MCF 10A (cell line): ENCODE measurements at regions not wholly inside any gene's neighbourhood (a gene's known extent, or its start where the extent isn't known, plus 50 kb on each side); places are given as distances from the start of the nearest gene placed in this dataset.

Source experiments
- BruUV-seq: library from RNA; stranded (reverse); fragments of 400-500 nt; replicated peaks from 2 replicates; lab custom pipeline; 2021; lab: Mats Ljungman, UMichigan
- CTCF ChIA-PET: fragments of 300-600 bp; sonication (Branson Sonifier 250); formaldehyde crosslinking; extraction: SDS; loops from one replicate; lab custom pipeline; 2021; ENCODE audit warnings: antibody characterized with exemption, inconsistent platforms; lab: Yijun Ruan, JAX
- POLR2A ChIA-PET: fragments of 300-600, 350-650 bp; sonication (Branson Sonifier 250); formaldehyde crosslinking; extraction: SDS; loops from one replicate; lab custom pipeline; 2020; ENCODE audit warnings: antibody characterized with exemption, inconsistent platforms; lab: Yijun Ruan, JAX
- DNase-seq: peaks from one replicate; pipeline ENCODE4 v3.0.0-alpha.2; 2018; ENCODE audit not compliant: unreplicated experiment
- H3K27ac Mint-ChIP-seq: one replicate; pipeline ENCODE4 v1.8.0; 2022; ENCODE audit warnings: mild to moderate bottlenecking, low read depth, mixed read lengths; ENCODE audit not compliant: unreplicated experiment
- H3K27me3 Mint-ChIP-seq: one replicate; pipeline ENCODE4 v1.8.0; 2022; ENCODE audit warnings: mixed read lengths; ENCODE audit not compliant: insufficient read depth, unreplicated experiment
- H3K36me3 Mint-ChIP-seq: one replicate; pipeline ENCODE4 v1.8.0; 2022; ENCODE audit warnings: mild to moderate bottlenecking, moderate library complexity, mixed read lengths; ENCODE audit not compliant: insufficient read depth, unreplicated experiment
- H3K4me1 Mint-ChIP-seq: one replicate; pipeline ENCODE4 v1.8.0; 2022; ENCODE audit warnings: mixed read lengths; ENCODE audit not compliant: insufficient read depth, unreplicated experiment
- H3K4me3 Mint-ChIP-seq: one replicate; pipeline ENCODE4 v1.8.0; 2022; ENCODE audit warnings: mild to moderate bottlenecking, moderate library complexity, mixed read lengths; ENCODE audit not compliant: unreplicated experiment
- H3K9me3 Mint-ChIP-seq: one replicate; pipeline ENCODE4 v1.8.0; 2022; ENCODE audit warnings: mixed read lengths; ENCODE audit not compliant: unreplicated experiment
- intact Hi-C: fragments of 100-400 bp; cut with micrococcal nuclease; formaldehyde crosslinking; loops from 2 replicates; pipeline ENCODE4 v1.14.1; 2022
- TF ChIP-seq, protein P1 (sequence below): fragments of 200-600 bp; IDR thresholded peaks from one replicate; pipeline ENCODE4 v1.8.0; 2022; ENCODE audit warnings: antibody characterized with exemption, mild to moderate bottlenecking; ENCODE audit not compliant: unreplicated experiment

DNA sequence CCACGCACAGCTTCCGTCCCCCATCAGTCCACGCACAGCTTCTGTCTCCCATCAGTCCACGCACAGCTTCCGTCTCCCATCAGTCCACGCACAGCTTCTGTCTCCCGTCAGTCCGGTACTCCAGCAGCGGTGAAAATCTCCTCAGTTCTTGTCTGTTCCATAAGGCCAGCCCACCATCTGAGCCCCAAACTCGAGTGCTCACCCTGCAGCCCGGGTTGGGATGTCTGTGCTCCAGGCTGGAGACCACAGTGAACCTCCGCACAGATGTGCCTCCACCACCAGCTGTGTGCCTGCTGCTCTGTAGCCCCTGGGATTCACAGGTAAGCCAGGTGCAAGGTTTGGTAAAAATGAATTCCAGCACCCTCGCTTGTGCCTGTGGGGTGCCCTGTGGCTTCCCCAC, 258.6 kb downstream of the NPHP4 start:
- Mint-ChIP-seq H3K27me3 (no peaks in the 10 kb centered on the region), H3K4me3 (no peak overlapping the region), H3K27ac (no peak overlapping the region), H3K4me1 (no peaks in the 10 kb centered on the region), H3K9me3 (no peaks in the 10 kb centered on the region), H3K36me3 (no peaks in the 10 kb centered on the region)
- DNase-seq, result no peak
- no TSS peak for BruUV-seq
- intact Hi-C loops, result no loop called here
- CTCF ChIA-PET, result interaction anchor here (1.4 kb wide), 1 partner anchor 12 kb away, joined by 8 read pairs; no protein-coding TSS in a partner anchor
- TF ChIP-seq, protein P1, sequence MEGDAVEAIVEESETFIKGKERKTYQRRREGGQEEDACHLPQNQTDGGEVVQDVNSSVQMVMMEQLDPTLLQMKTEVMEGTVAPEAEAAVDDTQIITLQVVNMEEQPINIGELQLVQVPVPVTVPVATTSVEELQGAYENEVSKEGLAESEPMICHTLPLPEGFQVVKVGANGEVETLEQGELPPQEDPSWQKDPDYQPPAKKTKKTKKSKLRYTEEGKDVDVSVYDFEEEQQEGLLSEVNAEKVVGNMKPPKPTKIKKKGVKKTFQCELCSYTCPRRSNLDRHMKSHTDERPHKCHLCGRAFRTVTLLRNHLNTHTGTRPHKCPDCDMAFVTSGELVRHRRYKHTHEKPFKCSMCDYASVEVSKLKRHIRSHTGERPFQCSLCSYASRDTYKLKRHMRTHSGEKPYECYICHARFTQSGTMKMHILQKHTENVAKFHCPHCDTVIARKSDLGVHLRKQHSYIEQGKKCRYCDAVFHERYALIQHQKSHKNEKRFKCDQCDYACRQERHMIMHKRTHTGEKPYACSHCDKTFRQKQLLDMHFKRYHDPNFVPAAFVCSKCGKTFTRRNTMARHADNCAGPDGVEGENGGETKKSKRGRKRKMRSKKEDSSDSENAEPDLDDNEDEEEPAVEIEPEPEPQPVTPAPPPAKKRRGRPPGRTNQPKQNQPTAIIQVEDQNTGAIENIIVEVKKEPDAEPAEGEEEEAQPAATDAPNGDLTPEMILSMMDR, result no peak
- POLR2A ChIA-PET, result no interaction called here

DNA sequence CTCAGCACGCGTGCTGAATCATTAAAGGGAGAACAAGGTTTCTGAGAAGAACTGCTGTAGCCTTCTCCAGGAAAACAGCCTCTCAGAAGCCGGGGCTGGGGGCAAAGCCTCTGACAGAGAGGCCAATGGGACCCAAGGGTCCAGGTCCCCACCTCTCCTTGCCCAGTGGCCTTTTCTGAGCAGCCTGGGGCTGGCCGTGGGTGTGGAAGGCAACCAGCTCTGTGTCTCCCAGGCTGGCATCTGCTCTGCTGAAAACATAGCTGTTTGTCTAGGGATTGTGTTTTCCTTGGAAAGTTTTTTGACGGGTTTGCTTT, 261.2 kb downstream of the NPHP4 start:
- ChIA-PET CTCF (interaction anchor here (1.7 kb wide), 1 partner anchor 14 kb away, joined by 5 read pairs; no protein-coding TSS in a partner anchor), POLR2A (no interaction called here)
- peaks cover 8% of the 10 kb centered on the region for H3K4me1 Mint-ChIP-seq
- no peak overlapping the region for H3K4me3 Mint-ChIP-seq
- no peak overlapping the region for H3K27ac Mint-ChIP-seq
- no peaks in the 10 kb centered on the region for H3K9me3 Mint-ChIP-seq
- H3K36me3 Mint-ChIP-seq, result no peaks in the 10 kb centered on the region
- no peaks in the 10 kb centered on the region for H3K27me3 Mint-ChIP-seq
- DNase-seq, result no peak
- BruUV-seq, result no TSS peak
- intact Hi-C loops, result no loop called here
- TF ChIP-seq, protein P1, result no peak

DNA sequence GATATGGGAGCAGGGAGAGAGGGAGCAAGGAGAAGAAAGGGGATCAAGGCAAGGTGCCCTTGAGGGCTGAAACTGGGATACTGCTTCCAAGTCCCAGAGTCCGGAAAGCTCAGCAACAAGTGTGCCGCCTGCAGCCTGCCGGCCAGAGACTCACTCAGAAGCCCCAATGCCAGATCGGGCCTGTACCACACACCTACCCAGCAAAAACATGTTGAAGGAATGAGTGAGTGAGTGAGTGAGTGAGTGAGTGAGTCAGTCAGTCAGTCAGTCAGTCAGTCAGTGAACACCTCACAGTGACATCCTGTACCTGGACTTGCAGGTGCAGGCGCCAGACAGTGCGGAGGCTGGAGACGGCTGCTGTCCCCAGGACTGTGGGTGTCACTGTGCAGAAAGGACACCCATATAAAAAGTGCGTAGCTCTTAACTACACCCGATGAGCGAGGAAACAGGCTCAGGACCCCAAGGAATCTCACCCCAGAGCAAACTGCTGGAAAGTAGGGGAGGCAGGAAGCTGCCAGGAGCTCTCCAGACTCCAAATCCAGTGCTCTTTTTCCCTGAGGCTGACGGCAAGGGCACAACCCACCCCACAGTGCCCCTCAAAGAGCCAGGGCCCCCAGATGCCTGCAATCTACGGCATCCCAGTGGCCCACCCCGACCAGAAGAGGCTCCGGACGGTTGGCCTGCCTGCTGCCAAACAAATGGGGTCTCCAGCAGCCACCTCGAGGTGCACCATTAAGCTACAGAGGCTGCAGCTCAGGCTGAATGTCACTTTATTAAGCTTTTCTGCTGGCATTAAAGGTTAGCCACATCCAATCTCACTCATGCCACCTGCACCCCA, 261.7 kb downstream of the NPHP4 start:
- POLR2A ChIA-PET, result no interaction called here
- no peaks in the 10 kb centered on the region for H3K27me3 Mint-ChIP-seq
- intact Hi-C loops, result no loop called here
- no peaks in the 10 kb centered on the region for H3K9me3 Mint-ChIP-seq
- no peaks in the 10 kb centered on the region for H3K36me3 Mint-ChIP-seq
- no peak overlapping the region for H3K4me3 Mint-ChIP-seq
- no TSS peak for BruUV-seq
- no peak overlapping the region for H3K27ac Mint-ChIP-seq
- CTCF ChIA-PET, result interaction anchor here (1.7 kb wide), 1 partner anchor 15 kb away, joined by 5 read pairs; no protein-coding TSS in a partner anchor
- TF ChIP-seq, protein P1, result no peak
- peaks cover 8% of the 10 kb centered on the region for H3K4me1 Mint-ChIP-seq
- no peak for DNase-seq

DNA sequence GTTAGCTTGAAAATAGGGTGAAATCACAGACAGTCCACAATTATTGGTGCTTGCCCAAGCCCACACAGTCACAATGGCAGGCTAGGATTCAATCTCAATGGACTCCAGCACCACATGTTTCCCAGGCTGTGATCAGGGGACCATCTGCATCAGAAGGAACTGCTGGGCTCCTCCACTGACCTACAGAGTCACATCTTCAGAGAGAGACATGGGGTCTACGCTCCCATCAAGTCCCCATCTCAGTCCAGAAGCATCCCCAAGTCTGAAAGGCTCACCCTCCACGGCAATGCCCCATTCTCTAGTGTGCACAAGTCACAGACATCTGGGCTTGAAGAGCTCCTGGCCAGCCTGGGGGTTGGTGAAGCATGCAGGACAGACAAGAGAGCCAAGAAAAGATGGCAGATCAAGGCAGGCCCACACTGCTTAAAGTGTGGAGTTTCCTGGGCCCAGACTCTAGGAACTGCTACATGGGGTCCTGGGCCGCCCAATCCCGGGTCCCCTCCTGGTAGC, 262.5 kb downstream of the NPHP4 start:
- CTCF ChIA-PET, result interaction anchor here (1.7 kb wide), 1 partner anchor 16 kb away, joined by 5 read pairs; no protein-coding TSS in a partner anchor
- no peaks in the 10 kb centered on the region for H3K27me3 Mint-ChIP-seq
- TF ChIP-seq, protein P1, result no peak
- no peak for DNase-seq
- H3K4me3 Mint-ChIP-seq, result no peak overlapping the region
- H3K4me1 Mint-ChIP-seq, result peaks cover 8% of the 10 kb centered on the region
- POLR2A ChIA-PET, result no interaction called here
- no peaks in the 10 kb centered on the region for H3K36me3 Mint-ChIP-seq
- intact Hi-C loops, result no loop called here
- BruUV-seq, result no TSS peak
- H3K9me3 Mint-ChIP-seq, result no peaks in the 10 kb centered on the region
- no peak overlapping the region for H3K27ac Mint-ChIP-seq
